ENCODE measurements at regions not wholly inside any gene's neighbourhood (a gene's known extent, or its start where the extent isn't known, plus 50 kb on each side); places are given as distances from the start of the nearest gene placed in this dataset.
"Not testable (repeated sequence)": the region's sequence is repeated elsewhere in the genome, so short reads cannot be mapped to it uniquely, and the experiment has no call there.

- H3K4me1 Mint-ChIP-seq: no peaks in the 10 kb centered on the region
- H3K27me3 Mint-ChIP-seq: peaks cover 10% of the 10 kb centered on the region
- no peak overlapping the region for H3K27ac Mint-ChIP-seq (ENCODE audit: low read depth)
- ATAC-seq (replicated peaks; ENCODE audit: extremely low read depth, poor library complexity, severe bottlenecking) (no peak), DNase-seq (ENCODE audit: low spot score in 2 of 2) (no peak)
- H3K4me3 Mint-ChIP-seq: no peak overlapping the region
- no peaks in the 10 kb centered on the region for H3K9me3 Mint-ChIP-seq
- no peaks in the 10 kb centered on the region for H3K36me3 Mint-ChIP-seq (ENCODE audit: insufficient read depth)
Measured at GRCh38 chr22:25334162-25334490, 114.7 kb downstream of the CRYBB2 start.

GRCh38 chr22:25334631-25335030 is 115.2 kb downstream of the CRYBB2 start:
- H3K36me3 Mint-ChIP-seq (ENCODE audit: insufficient read depth); H3K4me1 Mint-ChIP-seq; H3K4me3 Mint-ChIP-seq; H3K27me3 Mint-ChIP-seq; DNase-seq (ENCODE audit: low spot score in 2 of 2); H3K27ac Mint-ChIP-seq (ENCODE audit: low read depth); ATAC-seq (replicated peaks; ENCODE audit: extremely low read depth, poor library complexity, severe bottlenecking); H3K9me3 Mint-ChIP-seq: not testable (repeated sequence)

- not testable (repeated sequence) for H3K9me3 Mint-ChIP-seq; H3K36me3 Mint-ChIP-seq (ENCODE audit: insufficient read depth); H3K4me3 Mint-ChIP-seq; H3K4me1 Mint-ChIP-seq; ATAC-seq (replicated peaks; ENCODE audit: extremely low read depth, poor library complexity, severe bottlenecking); DNase-seq (ENCODE audit: low spot score in 2 of 2); H3K27me3 Mint-ChIP-seq; H3K27ac Mint-ChIP-seq (ENCODE audit: low read depth)
Measured at GRCh38 chr22:25335276-25335675, 115.8 kb downstream of the CRYBB2 start.

- H3K36me3 Mint-ChIP-seq (ENCODE audit: insufficient read depth); H3K27me3 Mint-ChIP-seq; H3K4me3 Mint-ChIP-seq; H3K9me3 Mint-ChIP-seq; H3K4me1 Mint-ChIP-seq; DNase-seq (ENCODE audit: low spot score in 2 of 2); H3K27ac Mint-ChIP-seq (ENCODE audit: low read depth); ATAC-seq (replicated peaks; ENCODE audit: extremely low read depth, poor library complexity, severe bottlenecking): not testable (repeated sequence)
Measured at GRCh38 chr22:25340536-25340935, 121.1 kb downstream of the CRYBB2 start.

- H3K9me3 Mint-ChIP-seq; DNase-seq (ENCODE audit: low spot score in 2 of 2); ATAC-seq (replicated peaks; ENCODE audit: extremely low read depth, poor library complexity, severe bottlenecking); H3K27me3 Mint-ChIP-seq; H3K27ac Mint-ChIP-seq (ENCODE audit: low read depth); H3K4me3 Mint-ChIP-seq; H3K4me1 Mint-ChIP-seq; H3K36me3 Mint-ChIP-seq (ENCODE audit: insufficient read depth): not testable (repeated sequence)
Measured at GRCh38 chr22:25344366-25344765, 124.9 kb downstream of the CRYBB2 start.

GRCh38 chr22:25346859-25347751 is 127.7 kb downstream of the CRYBB2 start:
- H3K27me3 Mint-ChIP-seq: no peaks in the 10 kb centered on the region
- peaks cover 12% of the 10 kb centered on the region for H3K36me3 Mint-ChIP-seq (ENCODE audit: insufficient read depth)
- peaks cover 4% of the 10 kb centered on the region for H3K9me3 Mint-ChIP-seq
- DNase-seq (ENCODE audit: low spot score in 2 of 2): no peak
- no peaks in the 10 kb centered on the region for H3K4me1 Mint-ChIP-seq
- no peak for ATAC-seq (replicated peaks; ENCODE audit: extremely low read depth, poor library complexity, severe bottlenecking)
- H3K27ac Mint-ChIP-seq (ENCODE audit: low read depth): no peak overlapping the region
- no peak overlapping the region for H3K4me3 Mint-ChIP-seq

- Mint-ChIP-seq H3K36me3 (ENCODE audit: insufficient read depth) (peaks cover 16% of the 10 kb centered on the region), H3K4me3 (no peak overlapping the region), H3K4me1 (no peaks in the 10 kb centered on the region), H3K27me3 (no peaks in the 10 kb centered on the region), H3K9me3 (peaks cover 4% of the 10 kb centered on the region), H3K27ac (ENCODE audit: low read depth) (no peak overlapping the region)
- no peak for DNase-seq (ENCODE audit: low spot score in 2 of 2)
- no peak for ATAC-seq (replicated peaks; ENCODE audit: extremely low read depth, poor library complexity, severe bottlenecking)
Measured at GRCh38 chr22:25347752-25348102, 128.3 kb downstream of the CRYBB2 start.

- peaks cover 3% of the 10 kb centered on the region for H3K9me3 Mint-ChIP-seq
- no peak overlapping the region for H3K4me3 Mint-ChIP-seq
- DNase-seq (ENCODE audit: low spot score in 2 of 2) (no peak), ATAC-seq (replicated peaks; ENCODE audit: extremely low read depth, poor library complexity, severe bottlenecking) (no peak)
- H3K27me3 Mint-ChIP-seq: no peaks in the 10 kb centered on the region
- no peaks in the 10 kb centered on the region for H3K4me1 Mint-ChIP-seq
- H3K27ac Mint-ChIP-seq (ENCODE audit: low read depth): no peak overlapping the region
- peaks cover 20% of the 10 kb centered on the region for H3K36me3 Mint-ChIP-seq (ENCODE audit: insufficient read depth)
Measured at GRCh38 chr22:25348391-25348790, 129.0 kb downstream of the CRYBB2 start.

GRCh38 chr22:25348996-25349395 is 129.6 kb downstream of the CRYBB2 start:
- not testable (repeated sequence) for H3K27me3 Mint-ChIP-seq; H3K27ac Mint-ChIP-seq (ENCODE audit: low read depth); DNase-seq (ENCODE audit: low spot score in 2 of 2); H3K9me3 Mint-ChIP-seq; ATAC-seq (replicated peaks; ENCODE audit: extremely low read depth, poor library complexity, severe bottlenecking); H3K4me3 Mint-ChIP-seq; H3K4me1 Mint-ChIP-seq
- H3K36me3 Mint-ChIP-seq (ENCODE audit: insufficient read depth): peaks cover 24% of the 10 kb centered on the region

- Mint-ChIP-seq H3K27me3 (no peaks in the 10 kb centered on the region), H3K4me3 (no peak overlapping the region), H3K27ac (ENCODE audit: low read depth) (no peak overlapping the region), H3K9me3 (no peaks in the 10 kb centered on the region), H3K4me1 (no peaks in the 10 kb centered on the region), H3K36me3 (ENCODE audit: insufficient read depth) (peaks cover 33% of the 10 kb centered on the region)
- DNase-seq (ENCODE audit: low spot score in 2 of 2) (no peak), ATAC-seq (replicated peaks; ENCODE audit: extremely low read depth, poor library complexity, severe bottlenecking) (no peak)
Measured at GRCh38 chr22:25350551-25350971, 131.1 kb downstream of the CRYBB2 start.

GRCh38 chr22:25351631-25352293 is 132.3 kb downstream of the CRYBB2 start:
- DNase-seq (ENCODE audit: low spot score in 2 of 2): no peak
- ATAC-seq (replicated peaks; ENCODE audit: extremely low read depth, poor library complexity, severe bottlenecking): no peak
- Mint-ChIP-seq H3K36me3 (ENCODE audit: insufficient read depth) (peaks cover 33% of the 10 kb centered on the region), H3K27me3 (no peaks in the 10 kb centered on the region), H3K9me3 (no peaks in the 10 kb centered on the region), H3K27ac (ENCODE audit: low read depth) (no peak overlapping the region), H3K4me3 (no peak overlapping the region), H3K4me1 (no peaks in the 10 kb centered on the region)

- no peak overlapping the region for H3K4me3 Mint-ChIP-seq
- H3K27me3 Mint-ChIP-seq: no peaks in the 10 kb centered on the region
- H3K27ac Mint-ChIP-seq (ENCODE audit: low read depth): no peak overlapping the region
- H3K4me1 Mint-ChIP-seq: no peaks in the 10 kb centered on the region
- peaks cover 37% of the 10 kb centered on the region for H3K36me3 Mint-ChIP-seq (ENCODE audit: insufficient read depth)
- no peak for ATAC-seq (replicated peaks; ENCODE audit: extremely low read depth, poor library complexity, severe bottlenecking)
- H3K9me3 Mint-ChIP-seq: no peaks in the 10 kb centered on the region
- no peak for DNase-seq (ENCODE audit: low spot score in 2 of 2)
Measured at GRCh38 chr22:25352294-25352680, 132.8 kb downstream of the CRYBB2 start.

Data from central memory CD8-positive, alpha-beta T cell (primary cell).